Natural killer cell treated with Interleukin-12 subunit alpha and Interleukin-12 subunit beta and Interleukin-15 and Interleukin-18, amount 100 ng/mL, for 72 hours (primary cell): ENCODE measurements at regions not wholly inside any gene's neighbourhood (a gene's known extent, or its start where the extent isn't known, plus 50 kb on each side); places are given as distances from the start of the nearest gene placed in this dataset.
A peak's percentile ranks its signal among the peaks of the same experiment; 100 is the strongest.
"Not testable (repeated sequence)": the region's sequence is repeated elsewhere in the genome, so short reads cannot be mapped to it uniquely, and the experiment has no call there.

ENCODE experiments used
- ATAC-seq, 2 donors: fragments of 150-1000 bp; cut with Tn5 transposase in 1 of 2; sonication (Bioruptor Pico), chemical (Tn5 transposase) in 1 of 2; 2 replicates each; pipeline ENCODE4 v1.10.0; 2021
- DNase-seq: peaks from one replicate; pipeline ENCODE4 v3.0.0; 2022; ENCODE audit warnings: low spot score
- H3K27ac Mint-ChIP-seq, 2 donors: 1 replicate in 1 of 2; 2 replicates in 1 of 2; pipeline ENCODE4 v1.8.0; 2022; ENCODE audit warnings: mixed read lengths in 2 of 2, mild to moderate bottlenecking in 1 of 2, moderate library complexity in 1 of 2
- H3K27me3 Mint-ChIP-seq, 2 donors: 1 replicate in 1 of 2; 2 replicates in 1 of 2; pipeline ENCODE4 v1.8.0; 2022; ENCODE audit warnings: mixed read lengths in 2 of 2
- H3K36me3 Mint-ChIP-seq: one replicate; pipeline ENCODE4 v1.8.0; 2022; ENCODE audit warnings: mixed read lengths
- H3K4me1 Mint-ChIP-seq, 2 donors: 1 replicate in 1 of 2; 2 replicates in 1 of 2; pipeline ENCODE4 v1.8.0; 2022; ENCODE audit warnings: low read depth in 2 of 2, mixed read lengths in 2 of 2, mild to moderate bottlenecking in 1 of 2
- H3K4me3 Mint-ChIP-seq: one replicate; pipeline ENCODE4 v1.8.0; 2022; ENCODE audit warnings: mixed read lengths
- H3K9me3 Mint-ChIP-seq: 2 replicates; pipeline ENCODE4 v1.8.0; 2022; ENCODE audit warnings: mixed read lengths

GRCh38 chr9:33676746-33677505, 118.4 kb upstream of the PRSS3 start:
- Mint-ChIP-seq H3K4me1 (peaks cover 11 to 18% of the 10 kb centered on the region in 2 donors), H3K9me3 (no peaks in the 10 kb centered on the region), H3K4me3 (peak overlapping the region; percentile 97), H3K27ac (peak overlapping the region in 1 of 2 donors; percentile 41), H3K36me3 (peaks cover 4% of the 10 kb centered on the region), H3K27me3 (peaks cover 46 to 77% of the 10 kb centered on the region in 2 donors)
- DNase-seq: no peak
- ATAC-seq: peak; percentile 68 to 78

GRCh38 chr9:33677506-33677809, 117.9 kb upstream of the PRSS3 start:
- peak overlapping the region in 1 of 2 donors; percentile 41 for H3K27ac Mint-ChIP-seq
- peak overlapping the region; percentile 97 for H3K4me3 Mint-ChIP-seq
- no peak for ATAC-seq
- H3K27me3 Mint-ChIP-seq: peaks cover 47 to 80% of the 10 kb centered on the region in 2 donors
- H3K36me3 Mint-ChIP-seq: peaks cover 4% of the 10 kb centered on the region
- DNase-seq: no peak
- H3K4me1 Mint-ChIP-seq: peaks cover 11 to 18% of the 10 kb centered on the region in 2 donors
- no peaks in the 10 kb centered on the region for H3K9me3 Mint-ChIP-seq

GRCh38 chr9:33677961-33678360, 117.4 kb upstream of the PRSS3 start:
- Mint-ChIP-seq H3K27me3 (peaks cover 46 to 78% of the 10 kb centered on the region in 2 donors), H3K4me1 (peaks cover 11 to 18% of the 10 kb centered on the region in 2 donors)
- ATAC-seq: no peak

GRCh38 chr9:33682551-33682950, 112.8 kb upstream of the PRSS3 start:
- Mint-ChIP-seq H3K27me3 (peaks cover 36 to 62% of the 10 kb centered on the region in 2 donors), H3K36me3 (peaks cover under 1% of the 10 kb centered on the region), H3K4me3 (no peak overlapping the region), H3K4me1 (peaks cover 0 to 1% of the 10 kb centered on the region in 2 donors), H3K9me3 (no peaks in the 10 kb centered on the region), H3K27ac (no peak overlapping the region)
- DNase-seq (no peak), ATAC-seq (no peak)

More at GRCh38 chr9:33677961-33678360, 117.4 kb upstream of the PRSS3 start:
- Mint-ChIP-seq H3K27ac (no peak overlapping the region), H3K36me3 (peaks cover 4% of the 10 kb centered on the region), H3K4me3 (peak overlapping the region; percentile 97), H3K9me3 (no peaks in the 10 kb centered on the region)
- no peak for DNase-seq

- ATAC-seq (no peak), DNase-seq (no peak)
- H3K9me3 Mint-ChIP-seq: no peaks in the 10 kb centered on the region
- H3K4me1 Mint-ChIP-seq: no peaks in the 10 kb centered on the region
- H3K4me3 Mint-ChIP-seq: no peak overlapping the region
- H3K27me3 Mint-ChIP-seq: peaks cover 33 to 58% of the 10 kb centered on the region in 2 donors
- H3K36me3 Mint-ChIP-seq: no peaks in the 10 kb centered on the region
- H3K27ac Mint-ChIP-seq: no peak overlapping the region
Measured at GRCh38 chr9:33684831-33685230, 110.5 kb upstream of the PRSS3 start.

- ATAC-seq (no peak), DNase-seq (no peak)
- H3K4me1 Mint-ChIP-seq: peaks cover 0 to 4% of the 10 kb centered on the region in 2 donors
- H3K27ac Mint-ChIP-seq: no peak overlapping the region
- no peak overlapping the region for H3K4me3 Mint-ChIP-seq
- no peaks in the 10 kb centered on the region for H3K36me3 Mint-ChIP-seq
- no peaks in the 10 kb centered on the region for H3K9me3 Mint-ChIP-seq
- H3K27me3 Mint-ChIP-seq: peaks cover 29 to 43% of the 10 kb centered on the region in 2 donors
Measured at GRCh38 chr9:33686942-33687341, 108.4 kb upstream of the PRSS3 start.

GRCh38 chr9:33687779-33688178, 107.6 kb upstream of the PRSS3 start:
- H3K4me3 Mint-ChIP-seq: peak overlapping the region; percentile 13

GRCh38 chr9:33690143-33690933, 105.0 kb upstream of the PRSS3 start:
- H3K4me3 Mint-ChIP-seq: no peak overlapping the region
- H3K27me3 Mint-ChIP-seq: peaks cover 18 to 32% of the 10 kb centered on the region in 2 donors
- H3K4me1 Mint-ChIP-seq: peaks cover 0 to 4% of the 10 kb centered on the region in 2 donors
- H3K36me3 Mint-ChIP-seq: no peaks in the 10 kb centered on the region
- DNase-seq: no peak
- no peaks in the 10 kb centered on the region for H3K9me3 Mint-ChIP-seq
- ATAC-seq: no peak
- peak overlapping the region in 1 of 2 donors; percentile 65 for H3K27ac Mint-ChIP-seq

More at GRCh38 chr9:33687779-33688178, 107.6 kb upstream of the PRSS3 start:
- no peak for ATAC-seq
- no peaks in the 10 kb centered on the region for H3K9me3 Mint-ChIP-seq
- H3K27ac Mint-ChIP-seq: peak overlapping the region in 1 of 2 donors; percentile 5
- H3K36me3 Mint-ChIP-seq: no peaks in the 10 kb centered on the region
- peaks cover 0 to 4% of the 10 kb centered on the region in 2 donors for H3K4me1 Mint-ChIP-seq
- no peak for DNase-seq
- H3K27me3 Mint-ChIP-seq: peaks cover 24 to 37% of the 10 kb centered on the region in 2 donors

GRCh38 chr9:33695299-33695698, 100.1 kb upstream of the PRSS3 start:
- DNase-seq: no peak
- H3K27me3 Mint-ChIP-seq: peaks cover 13 to 37% of the 10 kb centered on the region in 2 donors
- no peak overlapping the region for H3K4me3 Mint-ChIP-seq
- H3K4me1 Mint-ChIP-seq: peaks cover 0 to 2% of the 10 kb centered on the region in 2 donors
- no peak for ATAC-seq
- H3K36me3 Mint-ChIP-seq: no peaks in the 10 kb centered on the region
- H3K9me3 Mint-ChIP-seq: no peaks in the 10 kb centered on the region
- H3K27ac Mint-ChIP-seq: no peak overlapping the region

GRCh38 chr9:33695856-33696255, 99.5 kb upstream of the PRSS3 start:
- ATAC-seq: no peak

GRCh38 chr9:33697171-33697570, 98.2 kb upstream of the PRSS3 start:
- Mint-ChIP-seq H3K27ac (no peak overlapping the region), H3K36me3 (no peaks in the 10 kb centered on the region), H3K4me3 (no peak overlapping the region), H3K27me3 (peaks cover 11 to 37% of the 10 kb centered on the region in 2 donors), H3K9me3 (no peaks in the 10 kb centered on the region), H3K4me1 (peaks cover 0 to 4% of the 10 kb centered on the region in 2 donors)
- DNase-seq: no peak
- ATAC-seq: no peak

More at GRCh38 chr9:33695856-33696255, 99.5 kb upstream of the PRSS3 start:
- DNase-seq: no peak
- peaks cover 0 to 1% of the 10 kb centered on the region in 2 donors for H3K4me1 Mint-ChIP-seq
- no peak overlapping the region for H3K27ac Mint-ChIP-seq
- H3K27me3 Mint-ChIP-seq: peaks cover 11 to 37% of the 10 kb centered on the region in 2 donors
- no peak overlapping the region for H3K4me3 Mint-ChIP-seq
- H3K36me3 Mint-ChIP-seq: no peaks in the 10 kb centered on the region
- H3K9me3 Mint-ChIP-seq: no peaks in the 10 kb centered on the region

- Mint-ChIP-seq H3K4me1 (peaks cover 0 to 4% of the 10 kb centered on the region in 2 donors), H3K27ac (no peak overlapping the region), H3K4me3 (no peak overlapping the region), H3K36me3 (no peaks in the 10 kb centered on the region), H3K27me3 (peaks cover 11 to 32% of the 10 kb centered on the region in 2 donors), H3K9me3 (no peaks in the 10 kb centered on the region)
- no peak for ATAC-seq
- DNase-seq: no peak
Measured at GRCh38 chr9:33698267-33698666, 97.1 kb upstream of the PRSS3 start.

GRCh38 chr9:33700940-33701339, 94.4 kb upstream of the PRSS3 start:
- H3K27me3 Mint-ChIP-seq: peaks cover 6 to 25% of the 10 kb centered on the region in 2 donors
- not testable (repeated sequence) for H3K27ac Mint-ChIP-seq, H3K36me3 Mint-ChIP-seq, ATAC-seq, DNase-seq, H3K4me1 Mint-ChIP-seq, H3K9me3 Mint-ChIP-seq, H3K4me3 Mint-ChIP-seq
